Liver (tissue), 3 donors: ENCODE measurements at regions not wholly inside any gene's neighbourhood (a gene's known extent, or its start where the extent isn't known, plus 50 kb on each side); places are given as distances from the start of the nearest gene placed in this dataset.

ENCODE experiments used
- CTCF ChIP-seq: fragments of 150-350 bp; IDR thresholded peaks from 2 replicates; pipeline ENCODE4 v1.5.1; 2017; ENCODE audit warnings: improper control_type of control experiment, low read depth, low read length; ENCODE audit not compliant: missing input control
- EGR1 ChIP-seq, 2 donors: IDR thresholded peaks; 2 replicates each; pipeline ENCODE4 v1.6.1; 2016 to 2018; ENCODE audit warnings: antibody characterized with exemption in 2 of 2, low read depth in 2 of 2
- NR2F2 ChIP-seq: IDR thresholded peaks from 2 replicates; pipeline ENCODE4 v1.6.1; 2016; ENCODE audit warnings: antibody characterized with exemption
- REST ChIP-seq: IDR thresholded peaks from 2 replicates; pipeline ENCODE4 v1.6.1; 2016; ENCODE audit warnings: antibody characterized with exemption, mild to moderate bottlenecking
- SP1 ChIP-seq: IDR thresholded peaks from 2 replicates; pipeline ENCODE4 v1.6.1; 2018; ENCODE audit warnings: antibody characterized with exemption, mild to moderate bottlenecking
- donor health status: healthy.
- donor health status: healthy.

- no peak for TF ChIP-seq CTCF
- TF ChIP-seq NR2F2 = no peak
- peak; percentile 98 for TF ChIP-seq REST
- no peak for TF ChIP-seq SP1
- TF ChIP-seq EGR1 (IDR thresholded peaks at IDR 0.05; ENCODE audit: low read depth in 2 of 2) = no peak
These were observed 318.7 kb upstream of the RBFOX1 start for GRCh38 chr16:7013990-7014389.
